ENCODE measurements at regions not wholly inside any gene's neighbourhood (a gene's known extent, or its start where the extent isn't known, plus 50 kb on each side); places are given as distances from the start of the nearest gene placed in this dataset.
"Not testable (repeated sequence)": the region's sequence is repeated elsewhere in the genome, so short reads cannot be mapped to it uniquely, and the experiment has no call there.

DNA sequence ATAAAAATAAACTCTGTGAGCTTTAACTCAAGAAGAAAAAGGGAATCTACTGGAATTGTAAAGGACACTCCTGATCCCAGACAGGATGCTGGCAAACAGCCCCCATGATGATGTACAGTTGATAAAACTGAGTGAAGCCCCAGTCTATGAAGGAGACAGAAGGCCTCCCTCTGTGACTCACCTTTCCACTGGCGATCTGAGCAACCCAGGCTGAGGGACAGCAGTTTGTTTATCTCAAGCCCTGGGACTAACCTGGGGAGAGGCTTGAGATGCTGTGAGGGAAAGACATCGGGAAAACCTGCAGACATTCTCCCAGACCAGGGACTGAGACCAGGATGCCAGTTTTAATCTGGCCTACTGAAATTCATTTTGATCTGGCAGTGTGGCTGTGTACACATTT lies 104.5 kb upstream of the CDH2 start:
- no peak for DNase-seq

DNA sequence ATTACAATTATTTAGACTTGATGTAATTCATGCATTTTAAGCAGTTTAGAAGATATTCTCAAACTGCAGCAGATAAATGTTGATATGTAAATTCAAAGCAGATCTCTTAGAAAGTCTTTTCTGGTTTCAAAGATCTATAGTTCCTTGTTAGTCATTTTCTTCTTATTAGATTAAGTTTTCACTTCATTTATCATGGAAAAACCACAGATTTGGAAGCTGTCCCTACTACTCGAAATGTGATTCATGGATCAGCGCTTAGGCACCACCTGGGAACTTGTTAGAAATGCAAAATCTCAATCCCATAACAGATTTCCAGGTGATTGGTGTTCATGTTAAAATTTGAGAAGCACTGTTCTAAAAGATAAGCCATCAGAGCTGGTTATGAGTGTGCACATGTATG lies 92.8 kb upstream of the CDH2 start:
- no peak for DNase-seq

- DNase-seq = no peak
Observed at GRCh38 chr18:28267878-28268625, 91.1 kb upstream of the CDH2 start.

GRCh38 chr18:28267276-28267675 lies 90.3 kb upstream of the CDH2 start:
- DNase-seq = no peak

GRCh38 chr18:28256166-28256565 lies 79.2 kb upstream of the CDH2 start:
- no peak for DNase-seq

GRCh38 chr18:28248653-28249052 lies 71.7 kb upstream of the CDH2 start:
- DNase-seq = no peak

- not testable (repeated sequence) for DNase-seq
Observed at GRCh38 chr18:28240626-28241025, 63.7 kb upstream of the CDH2 start.

GRCh38 chr18:28236487-28236886 lies 59.6 kb upstream of the CDH2 start:
- no peak for DNase-seq

All from KG1 (cell line).